GM19397 (cell line): ENCODE measurements at regions not wholly inside any gene's neighbourhood (a gene's known extent, or its start where the extent isn't known, plus 50 kb on each side); places are given as distances from the start of the nearest gene placed in this dataset.
"Not testable (repeated sequence)": the region's sequence is repeated elsewhere in the genome, so short reads cannot be mapped to it uniquely, and the experiment has no call there.

Experiments
- ATAC-seq: cut with Tn5 transposase; IDR thresholded peaks from one replicate; pipeline ENCODE4 v1.9.1; 2021; ENCODE audit warnings: mild to moderate bottlenecking, moderate library complexity; ENCODE audit not compliant: unreplicated experiment

- ATAC-seq, result no peak
Measured at GRCh38 chr7:17554341-17555015, 256.0 kb downstream of the AHR start.

GRCh38 chr7:17556247-17556956 is 257.9 kb downstream of the AHR start:
- no peak for ATAC-seq

- ATAC-seq, result no peak
Measured at GRCh38 chr7:17557251-17557671, 258.8 kb downstream of the AHR start.

- ATAC-seq, result no peak
Measured at GRCh38 chr7:17558135-17558534, 259.7 kb downstream of the AHR start.

- no peak for ATAC-seq
Measured at GRCh38 chr7:17558558-17559332, 260.3 kb downstream of the AHR start.

- ATAC-seq, result no peak
Measured at GRCh38 chr7:17559388-17559787, 260.9 kb downstream of the AHR start.

- no peak for ATAC-seq
Measured at GRCh38 chr7:17560516-17560915, 262.1 kb downstream of the AHR start.

- no peak for ATAC-seq
Measured at GRCh38 chr7:17560966-17561365, 262.5 kb downstream of the AHR start.

- no peak for ATAC-seq
Measured at GRCh38 chr7:17564678-17565212, 266.3 kb downstream of the AHR start.

GRCh38 chr7:17580141-17580540 is 281.7 kb downstream of the AHR start:
- ATAC-seq, result no peak

GRCh38 chr7:17580856-17581255 is 282.4 kb downstream of the AHR start:
- ATAC-seq, result no peak

GRCh38 chr7:17581301-17581700 is 282.8 kb downstream of the AHR start:
- no peak for ATAC-seq

GRCh38 chr7:17582696-17583095 is 284.2 kb downstream of the AHR start:
- not testable (repeated sequence) for ATAC-seq

GRCh38 chr7:17583786-17584185 is 285.3 kb downstream of the AHR start:
- no peak for ATAC-seq

GRCh38 chr7:17584822-17585221 is 286.4 kb downstream of the AHR start:
- ATAC-seq, result no peak

GRCh38 chr7:17586711-17587110 is 288.3 kb downstream of the AHR start:
- no peak for ATAC-seq

- ATAC-seq, result no peak
Measured at GRCh38 chr7:17588730-17589129, 290.3 kb downstream of the AHR start.

GRCh38 chr7:17589671-17590070 is 291.2 kb downstream of the AHR start:
- ATAC-seq, result no peak

- ATAC-seq, result no peak
Measured at GRCh38 chr7:17590221-17590620, 291.8 kb downstream of the AHR start.

GRCh38 chr7:17593819-17594419 is 295.5 kb downstream of the AHR start:
- ATAC-seq, result no peak

- no peak for ATAC-seq
Measured at GRCh38 chr7:17595546-17595945, 297.1 kb downstream of the AHR start.
